ENCODE measurements at regions not wholly inside any gene's neighbourhood (a gene's known extent, or its start where the extent isn't known, plus 50 kb on each side); places are given as distances from the start of the nearest gene placed in this dataset.

GRCh38 chr14:62409626-62410300, 635.5 kb downstream of the KCNH5 start:
- H3K4me3 ChIP-seq (ENCODE audit: low read depth in 1 of 5, low read length in 5 of 5): no peak overlapping the region
- H3K27ac ChIP-seq (ENCODE audit: low read depth, low read length): no peak overlapping the region
- no peaks in the 10 kb centered on the region for H3K4me1 ChIP-seq (ENCODE audit: control insufficient read depth in 5 of 5, insufficient read depth in 5 of 5, low read length in 5 of 5)
- H3K9me3 ChIP-seq (ENCODE audit: control insufficient read depth in 5 of 5, low read length in 5 of 5): no peaks in the 10 kb centered on the region
- no peaks in the 10 kb centered on the region for H3K27me3 ChIP-seq (ENCODE audit: control insufficient read depth in 5 of 5, insufficient read depth in 4 of 5, low read length in 5 of 5)
- H3K36me3 ChIP-seq (ENCODE audit: control insufficient read depth in 5 of 5, insufficient read depth in 5 of 5, low read length in 5 of 5): no peaks in the 10 kb centered on the region
- H3K9ac ChIP-seq (ENCODE audit: low read length in 5 of 5): no peak overlapping the region

GRCh38 chr14:62420847-62421246, 624.4 kb downstream of the KCNH5 start:
- no peak overlapping the region for H3K27ac ChIP-seq (ENCODE audit: low read depth, low read length)
- peaks cover 0 to 6% (median 0%) of the 10 kb centered on the region in 5 donors for H3K9me3 ChIP-seq (ENCODE audit: control insufficient read depth in 5 of 5, low read length in 5 of 5)
- H3K27me3 ChIP-seq (ENCODE audit: control insufficient read depth in 5 of 5, insufficient read depth in 4 of 5, low read length in 5 of 5): no peaks in the 10 kb centered on the region
- H3K36me3 ChIP-seq (ENCODE audit: control insufficient read depth in 5 of 5, insufficient read depth in 5 of 5, low read length in 5 of 5): no peaks in the 10 kb centered on the region
- H3K4me1 ChIP-seq (ENCODE audit: control insufficient read depth in 5 of 5, insufficient read depth in 5 of 5, low read length in 5 of 5): no peaks in the 10 kb centered on the region
- no peak overlapping the region for H3K4me3 ChIP-seq (ENCODE audit: low read depth in 1 of 5, low read length in 5 of 5)
- H3K9ac ChIP-seq (ENCODE audit: low read length in 5 of 5): no peak overlapping the region

GRCh38 chr14:62428429-62429203, 616.6 kb downstream of the KCNH5 start:
- Histone ChIP-seq H3K27me3 (ENCODE audit: control insufficient read depth in 5 of 5, insufficient read depth in 4 of 5, low read length in 5 of 5) (no peaks in the 10 kb centered on the region), H3K9me3 (ENCODE audit: control insufficient read depth in 5 of 5, low read length in 5 of 5) (peaks cover 8 to 21% (median 15%) of the 10 kb centered on the region in 5 donors), H3K36me3 (ENCODE audit: control insufficient read depth in 5 of 5, insufficient read depth in 5 of 5, low read length in 5 of 5) (no peaks in the 10 kb centered on the region), H3K4me3 (ENCODE audit: low read depth in 1 of 5, low read length in 5 of 5) (no peak overlapping the region), H3K9ac (ENCODE audit: low read length in 5 of 5) (no peak overlapping the region), H3K4me1 (ENCODE audit: control insufficient read depth in 5 of 5, insufficient read depth in 5 of 5, low read length in 5 of 5) (no peaks in the 10 kb centered on the region), H3K27ac (ENCODE audit: low read depth, low read length) (no peak overlapping the region)

GRCh38 chr14:62429683-62430082, 615.6 kb downstream of the KCNH5 start:
- Histone ChIP-seq H3K4me3 (ENCODE audit: low read depth in 1 of 5, low read length in 5 of 5) (no peak overlapping the region), H3K27ac (ENCODE audit: low read depth, low read length) (no peak overlapping the region), H3K27me3 (ENCODE audit: control insufficient read depth in 5 of 5, insufficient read depth in 4 of 5, low read length in 5 of 5) (no peaks in the 10 kb centered on the region), H3K9ac (ENCODE audit: low read length in 5 of 5) (no peak overlapping the region), H3K9me3 (ENCODE audit: control insufficient read depth in 5 of 5, low read length in 5 of 5) (peaks cover 9 to 28% (median 16%) of the 10 kb centered on the region in 5 donors), H3K36me3 (ENCODE audit: control insufficient read depth in 5 of 5, insufficient read depth in 5 of 5, low read length in 5 of 5) (no peaks in the 10 kb centered on the region), H3K4me1 (ENCODE audit: control insufficient read depth in 5 of 5, insufficient read depth in 5 of 5, low read length in 5 of 5) (no peaks in the 10 kb centered on the region)

GRCh38 chr14:62431496-62431895, 613.8 kb downstream of the KCNH5 start:
- Histone ChIP-seq H3K4me3 (ENCODE audit: low read depth in 1 of 5, low read length in 5 of 5) (no peak overlapping the region), H3K4me1 (ENCODE audit: control insufficient read depth in 5 of 5, insufficient read depth in 5 of 5, low read length in 5 of 5) (no peaks in the 10 kb centered on the region), H3K27me3 (ENCODE audit: control insufficient read depth in 5 of 5, insufficient read depth in 4 of 5, low read length in 5 of 5) (no peaks in the 10 kb centered on the region), H3K9me3 (ENCODE audit: control insufficient read depth in 5 of 5, low read length in 5 of 5) (peaks cover 9 to 31% (median 17%) of the 10 kb centered on the region in 5 donors), H3K36me3 (ENCODE audit: control insufficient read depth in 5 of 5, insufficient read depth in 5 of 5, low read length in 5 of 5) (no peaks in the 10 kb centered on the region), H3K27ac (ENCODE audit: low read depth, low read length) (no peak overlapping the region), H3K9ac (ENCODE audit: low read length in 5 of 5) (no peak overlapping the region)

- Histone ChIP-seq H3K27me3 (ENCODE audit: control insufficient read depth in 5 of 5, insufficient read depth in 4 of 5, low read length in 5 of 5) (no peaks in the 10 kb centered on the region), H3K36me3 (ENCODE audit: control insufficient read depth in 5 of 5, insufficient read depth in 5 of 5, low read length in 5 of 5) (no peaks in the 10 kb centered on the region), H3K9ac (ENCODE audit: low read length in 5 of 5) (no peak overlapping the region), H3K4me3 (ENCODE audit: low read depth in 1 of 5, low read length in 5 of 5) (no peak overlapping the region), H3K27ac (ENCODE audit: low read depth, low read length) (no peak overlapping the region), H3K4me1 (ENCODE audit: control insufficient read depth in 5 of 5, insufficient read depth in 5 of 5, low read length in 5 of 5) (no peaks in the 10 kb centered on the region), H3K9me3 (ENCODE audit: control insufficient read depth in 5 of 5, low read length in 5 of 5) (peaks cover 9 to 31% (median 17%) of the 10 kb centered on the region in 5 donors)
Measured at GRCh38 chr14:62432955-62433354, 612.3 kb downstream of the KCNH5 start.

GRCh38 chr14:62436261-62436660, 609.0 kb downstream of the KCNH5 start:
- Histone ChIP-seq H3K4me1 (ENCODE audit: control insufficient read depth in 5 of 5, insufficient read depth in 5 of 5, low read length in 5 of 5) (no peaks in the 10 kb centered on the region), H3K27ac (ENCODE audit: low read depth, low read length) (no peak overlapping the region), H3K4me3 (ENCODE audit: low read depth in 1 of 5, low read length in 5 of 5) (no peak overlapping the region), H3K27me3 (ENCODE audit: control insufficient read depth in 5 of 5, insufficient read depth in 4 of 5, low read length in 5 of 5) (no peaks in the 10 kb centered on the region), H3K9ac (ENCODE audit: low read length in 5 of 5) (no peak overlapping the region), H3K36me3 (ENCODE audit: control insufficient read depth in 5 of 5, insufficient read depth in 5 of 5, low read length in 5 of 5) (no peaks in the 10 kb centered on the region), H3K9me3 (ENCODE audit: control insufficient read depth in 5 of 5, low read length in 5 of 5) (peaks cover 17 to 54% (median 35%) of the 10 kb centered on the region in 5 donors)

- H3K27me3 ChIP-seq (ENCODE audit: control insufficient read depth in 5 of 5, insufficient read depth in 4 of 5, low read length in 5 of 5): no peaks in the 10 kb centered on the region
- no peak overlapping the region for H3K27ac ChIP-seq (ENCODE audit: low read depth, low read length)
- peaks cover 5 to 43% (median 26%) of the 10 kb centered on the region in 5 donors for H3K9me3 ChIP-seq (ENCODE audit: control insufficient read depth in 5 of 5, low read length in 5 of 5)
- no peaks in the 10 kb centered on the region for H3K36me3 ChIP-seq (ENCODE audit: control insufficient read depth in 5 of 5, insufficient read depth in 5 of 5, low read length in 5 of 5)
- no peak overlapping the region for H3K9ac ChIP-seq (ENCODE audit: low read length in 5 of 5)
- H3K4me3 ChIP-seq (ENCODE audit: low read depth in 1 of 5, low read length in 5 of 5): no peak overlapping the region
- no peaks in the 10 kb centered on the region for H3K4me1 ChIP-seq (ENCODE audit: control insufficient read depth in 5 of 5, insufficient read depth in 5 of 5, low read length in 5 of 5)
Measured at GRCh38 chr14:62439210-62439609, 606.0 kb downstream of the KCNH5 start.

GRCh38 chr14:62443796-62444195, 601.5 kb downstream of the KCNH5 start:
- Histone ChIP-seq H3K9ac (ENCODE audit: low read length in 5 of 5) (no peak overlapping the region), H3K36me3 (ENCODE audit: control insufficient read depth in 5 of 5, insufficient read depth in 5 of 5, low read length in 5 of 5) (no peaks in the 10 kb centered on the region), H3K4me1 (ENCODE audit: control insufficient read depth in 5 of 5, insufficient read depth in 5 of 5, low read length in 5 of 5) (no peaks in the 10 kb centered on the region), H3K4me3 (ENCODE audit: low read depth in 1 of 5, low read length in 5 of 5) (no peak overlapping the region), H3K27ac (ENCODE audit: low read depth, low read length) (no peak overlapping the region), H3K27me3 (ENCODE audit: control insufficient read depth in 5 of 5, insufficient read depth in 4 of 5, low read length in 5 of 5) (no peaks in the 10 kb centered on the region), H3K9me3 (ENCODE audit: control insufficient read depth in 5 of 5, low read length in 5 of 5) (peaks cover 5 to 32% (median 25%) of the 10 kb centered on the region in 5 donors)

- no peaks in the 10 kb centered on the region for H3K36me3 ChIP-seq (ENCODE audit: control insufficient read depth in 5 of 5, insufficient read depth in 5 of 5, low read length in 5 of 5)
- H3K9ac ChIP-seq (ENCODE audit: low read length in 5 of 5): no peak overlapping the region
- no peak overlapping the region for H3K27ac ChIP-seq (ENCODE audit: low read depth, low read length)
- peaks cover 0 to 17% (median 15%) of the 10 kb centered on the region in 5 donors for H3K9me3 ChIP-seq (ENCODE audit: control insufficient read depth in 5 of 5, low read length in 5 of 5)
- H3K27me3 ChIP-seq (ENCODE audit: control insufficient read depth in 5 of 5, insufficient read depth in 4 of 5, low read length in 5 of 5): no peaks in the 10 kb centered on the region
- no peaks in the 10 kb centered on the region for H3K4me1 ChIP-seq (ENCODE audit: control insufficient read depth in 5 of 5, insufficient read depth in 5 of 5, low read length in 5 of 5)
- no peak overlapping the region for H3K4me3 ChIP-seq (ENCODE audit: low read depth in 1 of 5, low read length in 5 of 5)
Measured at GRCh38 chr14:62445570-62445969, 599.7 kb downstream of the KCNH5 start.
